RWPE2 (cell line): ENCODE measurements at regions not wholly inside any gene's neighbourhood (a gene's known extent, or its start where the extent isn't known, plus 50 kb on each side); places are given as distances from the start of the nearest gene placed in this dataset.
A peak's percentile ranks its signal among the peaks of the same experiment; 100 is the strongest.

Experiments used
- ATAC-seq: fragments of 200-7000 bp; cut with Tn5 transposase; 3 replicates; pipeline ENCODE4 v1.9.1; 2021; ENCODE audit warnings: low read depth
- DNase-seq: peaks from one replicate; pipeline ENCODE4 v3.0.0-alpha.2; 2020; ENCODE audit warnings: low spot score
- H3K27ac ChIP-seq: fragments of 450-650 bp; 2 replicates; pipeline ENCODE4 v1.5.1; 2017; ENCODE audit warnings: mild to moderate bottlenecking; ENCODE audit not compliant: poor library complexity, severe bottlenecking
- H3K27me3 ChIP-seq: fragments of 250-450 bp; sonication (Bioruptor Pico); 2 replicates; pipeline ENCODE4 v1.5.1; 2021; ENCODE audit warnings: mild to moderate bottlenecking, moderate library complexity; ENCODE audit not compliant: insufficient read depth, poor library complexity, severe bottlenecking
- H3K36me3 ChIP-seq: fragments of 250-450 bp; sonication (Bioruptor Pico); 2 replicates; pipeline ENCODE4 v1.5.1; 2020; ENCODE audit warnings: low read depth, mild to moderate bottlenecking, moderate library complexity
- H3K4me1 ChIP-seq: fragments of 250-450 bp; sonication (Bioruptor Pico); 2 replicates; pipeline ENCODE4 v1.5.1; 2021; ENCODE audit warnings: mild to moderate bottlenecking, moderate library complexity; ENCODE audit not compliant: insufficient read depth, poor library complexity, severe bottlenecking
- H3K4me3 ChIP-seq: fragments of 250-450 bp; sonication (Bioruptor Pico); 2 replicates; pipeline ENCODE4 v1.5.1; 2021; ENCODE audit warnings: mild to moderate bottlenecking, moderate library complexity; ENCODE audit not compliant: severe bottlenecking
- H3K9me3 ChIP-seq: fragments of 250-450 bp; sonication (Bioruptor Pico); 2 replicates; pipeline ENCODE4 v1.5.1; 2021; ENCODE audit warnings: mild to moderate bottlenecking, moderate library complexity; ENCODE audit not compliant: severe bottlenecking
- CTCF ChIP-seq: fragments of 450-650 bp; IDR thresholded peaks from one replicate; pipeline ENCODE4 v1.5.1; 2017; ENCODE audit warnings: mild to moderate bottlenecking, moderate library complexity; ENCODE audit not compliant: poor library complexity, severe bottlenecking

DNA sequence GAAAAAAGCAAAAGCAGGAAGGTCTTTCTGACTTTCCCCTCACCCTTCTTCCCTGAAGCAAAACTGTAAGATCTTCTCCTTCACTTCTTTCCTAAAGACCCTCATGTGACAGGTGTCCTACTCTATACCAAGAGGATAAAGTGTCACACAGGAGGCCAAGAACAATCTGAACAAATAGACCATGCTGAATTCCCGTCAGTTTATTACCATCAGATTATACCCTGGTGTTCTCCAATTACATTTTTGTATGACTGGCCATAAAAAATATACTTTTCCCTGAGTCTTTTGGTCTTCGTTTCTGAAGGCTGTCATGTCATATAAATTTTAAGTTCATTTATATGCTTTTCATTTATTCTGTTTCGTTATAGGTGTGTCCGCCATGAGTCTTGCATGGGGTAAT, 371.4 kb upstream of the CNTN4 start:
- TF ChIP-seq CTCF, result no peak
- Histone ChIP-seq H3K4me3 (no peak overlapping the region), H3K27ac (no peak overlapping the region), H3K9me3 (peaks cover 2% of the 10 kb centered on the region), H3K36me3 (no peaks in the 10 kb centered on the region), H3K27me3 (no peaks in the 10 kb centered on the region), H3K4me1 (no peaks in the 10 kb centered on the region)
- ATAC-seq (no peak), DNase-seq (no peak)

- peaks cover 2% of the 10 kb centered on the region for H3K9me3 ChIP-seq
- H3K4me1 ChIP-seq, result no peaks in the 10 kb centered on the region
- ATAC-seq, result no peak
- H3K36me3 ChIP-seq, result no peaks in the 10 kb centered on the region
- no peak for TF ChIP-seq CTCF
- no peaks in the 10 kb centered on the region for H3K27me3 ChIP-seq
- no peak overlapping the region for H3K4me3 ChIP-seq
- no peak for DNase-seq
- no peak overlapping the region for H3K27ac ChIP-seq
These were observed 370.2 kb upstream of the CNTN4 start for GRCh38 chr3:1728510-1728909.

GRCh38 chr3:1734494-1735122, 364.1 kb upstream of the CNTN4 start:
- Histone ChIP-seq H3K27me3 (no peaks in the 10 kb centered on the region), H3K9me3 (peaks cover 2% of the 10 kb centered on the region), H3K27ac (no peak overlapping the region), H3K36me3 (no peaks in the 10 kb centered on the region), H3K4me1 (no peaks in the 10 kb centered on the region), H3K4me3 (no peak overlapping the region)
- peak; percentile 62; the same call in 2 of the 3 replicates for ATAC-seq
- no peak for DNase-seq
- TF ChIP-seq CTCF, result no peak

GRCh38 chr3:1752205-1752604, 346.5 kb upstream of the CNTN4 start:
- Histone ChIP-seq H3K4me1 (no peaks in the 10 kb centered on the region), H3K9me3 (peaks cover 2% of the 10 kb centered on the region), H3K4me3 (no peak overlapping the region), H3K27me3 (no peaks in the 10 kb centered on the region), H3K36me3 (no peaks in the 10 kb centered on the region), H3K27ac (no peak overlapping the region)
- DNase-seq (no peak), ATAC-seq (no peak)
- no peak for TF ChIP-seq CTCF

DNA sequence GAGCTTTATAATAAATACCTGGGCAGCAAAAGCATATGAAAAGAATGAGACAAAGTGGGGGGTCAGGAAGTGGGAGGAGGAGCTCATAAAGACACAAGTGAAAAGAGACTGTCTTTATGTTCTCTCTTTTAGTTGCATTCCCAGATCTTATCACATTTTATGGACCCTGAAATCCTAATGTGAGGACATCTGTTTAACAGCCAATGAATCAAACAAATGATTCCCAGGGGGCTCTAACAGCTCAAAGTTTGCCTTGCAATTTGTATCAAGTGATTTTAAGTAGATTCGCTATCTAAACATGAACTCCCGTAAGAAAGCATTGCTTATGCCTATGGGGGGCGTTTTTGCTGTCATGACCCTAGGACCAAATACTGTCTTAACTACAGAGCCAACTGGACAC, 332.3 kb upstream of the CNTN4 start:
- no peak for DNase-seq
- Histone ChIP-seq H3K27me3 (no peaks in the 10 kb centered on the region), H3K36me3 (no peaks in the 10 kb centered on the region), H3K9me3 (no peaks in the 10 kb centered on the region), H3K27ac (no peak overlapping the region), H3K4me3 (no peak overlapping the region), H3K4me1 (no peaks in the 10 kb centered on the region)
- no peak for TF ChIP-seq CTCF
- no peak for ATAC-seq
